IgD-negative memory B cell (primary cell): ENCODE measurements at regions not wholly inside any gene's neighbourhood (a gene's known extent, or its start where the extent isn't known, plus 50 kb on each side); places are given as distances from the start of the nearest gene placed in this dataset.

Experiments
- H3K27ac Mint-ChIP-seq, 3 donors: one replicate each; pipeline ENCODE4 v1.8.0; 2020 to 2022; ENCODE audit warnings: mild to moderate bottlenecking in 3 of 3, mixed read lengths in 3 of 3, moderate library complexity in 1 of 3
- H3K27me3 Mint-ChIP-seq: one replicate; pipeline ENCODE4 v1.8.0; 2021; ENCODE audit warnings: mixed read lengths
- H3K36me3 Mint-ChIP-seq: one replicate; pipeline ENCODE4 v1.8.0; 2020; ENCODE audit warnings: mild to moderate bottlenecking, mixed read lengths
- H3K4me1 Mint-ChIP-seq, 3 donors: one replicate each; pipeline ENCODE4 v1.8.0; 2020 to 2022; ENCODE audit warnings: mixed read lengths in 3 of 3, mild to moderate bottlenecking in 1 of 3
- H3K4me3 Mint-ChIP-seq, 4 donors: one replicate each; pipeline ENCODE4 v1.8.0; 2020 to 2022; ENCODE audit warnings: mild to moderate bottlenecking in 4 of 4, mixed read lengths in 4 of 4, moderate library complexity in 3 of 4
- H3K9me3 Mint-ChIP-seq, 3 donors: one replicate each; pipeline ENCODE4 v1.8.0; 2020 to 2021; ENCODE audit warnings: mixed read lengths in 3 of 3, mild to moderate bottlenecking in 1 of 3

GRCh38 chr2:163246135-163246534, 407.6 kb upstream of the KCNH7 start:
- H3K9me3 Mint-ChIP-seq, result peaks cover 0 to 3% (median 2%) of the 10 kb centered on the region in 3 donors

GRCh38 chr2:163236553-163236952, 398.0 kb upstream of the KCNH7 start:
- no peak overlapping the region for H3K27ac Mint-ChIP-seq
- no peaks in the 10 kb centered on the region for H3K27me3 Mint-ChIP-seq
- H3K9me3 Mint-ChIP-seq, result peaks cover 5 to 18% (median 15%) of the 10 kb centered on the region in 3 donors

More at GRCh38 chr2:163246135-163246534, 407.6 kb upstream of the KCNH7 start:
- H3K36me3 Mint-ChIP-seq, result no peaks in the 10 kb centered on the region
- no peaks in the 10 kb centered on the region for H3K4me1 Mint-ChIP-seq
- H3K27me3 Mint-ChIP-seq, result no peaks in the 10 kb centered on the region
- H3K4me3 Mint-ChIP-seq, result no peak overlapping the region
- H3K27ac Mint-ChIP-seq, result no peak overlapping the region

DNA sequence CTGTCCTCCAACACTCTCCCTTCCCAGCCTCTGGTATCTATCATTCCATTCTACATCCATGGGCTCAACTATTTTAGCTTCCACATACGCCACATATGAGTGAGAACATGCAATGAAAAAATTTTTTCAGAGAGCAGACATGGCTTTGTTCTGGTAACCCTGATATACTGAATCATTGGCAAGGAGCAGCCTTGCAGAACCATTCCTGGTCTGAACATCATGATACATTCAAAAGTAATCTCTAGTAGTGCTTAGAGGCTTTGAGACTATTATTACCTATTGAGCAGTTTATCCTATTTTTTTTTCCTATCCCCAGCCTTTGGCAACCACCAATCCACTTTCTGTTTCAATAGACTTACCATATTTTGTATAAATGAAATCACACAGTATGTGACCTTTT, 393.1 kb upstream of the KCNH7 start:
- Mint-ChIP-seq H3K9me3 (peaks cover 2 to 11% (median 3%) of the 10 kb centered on the region in 3 donors), H3K27me3 (no peaks in the 10 kb centered on the region), H3K27ac (no peak overlapping the region), H3K4me3 (no peak overlapping the region), H3K36me3 (no peaks in the 10 kb centered on the region), H3K4me1 (no peaks in the 10 kb centered on the region)

More at GRCh38 chr2:163236553-163236952, 398.0 kb upstream of the KCNH7 start:
- Mint-ChIP-seq H3K4me3 (no peak overlapping the region), H3K4me1 (no peaks in the 10 kb centered on the region), H3K36me3 (no peaks in the 10 kb centered on the region)

DNA sequence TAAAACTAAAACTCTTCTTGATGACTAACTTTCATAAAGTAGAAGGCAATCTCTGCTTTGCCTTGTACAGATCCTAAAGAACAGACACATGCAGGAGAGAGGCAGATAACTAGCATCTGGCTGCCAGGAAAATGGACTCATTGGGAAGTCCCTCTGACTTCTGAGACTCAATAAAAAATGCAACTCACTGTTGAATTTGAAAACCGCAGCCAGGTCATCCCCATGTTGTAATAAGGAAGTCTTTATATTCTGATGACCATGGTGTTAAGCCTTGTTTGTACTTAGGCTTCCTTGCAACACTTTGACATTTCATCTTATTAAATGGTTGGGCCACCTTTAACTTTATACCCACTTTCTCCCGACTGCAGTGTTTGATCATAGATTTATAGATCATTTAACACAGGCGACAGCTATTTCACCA, 375.1 kb upstream of the KCNH7 start:
- no peaks in the 10 kb centered on the region for H3K27me3 Mint-ChIP-seq
- no peak overlapping the region for H3K27ac Mint-ChIP-seq
- H3K9me3 Mint-ChIP-seq, result peaks cover 0 to 3% (median 0%) of the 10 kb centered on the region in 3 donors
- H3K4me1 Mint-ChIP-seq, result no peaks in the 10 kb centered on the region
- no peaks in the 10 kb centered on the region for H3K36me3 Mint-ChIP-seq
- no peak overlapping the region for H3K4me3 Mint-ChIP-seq

GRCh38 chr2:163210430-163210918, 371.9 kb upstream of the KCNH7 start:
- Mint-ChIP-seq H3K4me3 (no peak overlapping the region), H3K36me3 (no peaks in the 10 kb centered on the region), H3K4me1 (no peaks in the 10 kb centered on the region), H3K27ac (no peak overlapping the region), H3K9me3 (no peaks in the 10 kb centered on the region), H3K27me3 (no peaks in the 10 kb centered on the region)

DNA sequence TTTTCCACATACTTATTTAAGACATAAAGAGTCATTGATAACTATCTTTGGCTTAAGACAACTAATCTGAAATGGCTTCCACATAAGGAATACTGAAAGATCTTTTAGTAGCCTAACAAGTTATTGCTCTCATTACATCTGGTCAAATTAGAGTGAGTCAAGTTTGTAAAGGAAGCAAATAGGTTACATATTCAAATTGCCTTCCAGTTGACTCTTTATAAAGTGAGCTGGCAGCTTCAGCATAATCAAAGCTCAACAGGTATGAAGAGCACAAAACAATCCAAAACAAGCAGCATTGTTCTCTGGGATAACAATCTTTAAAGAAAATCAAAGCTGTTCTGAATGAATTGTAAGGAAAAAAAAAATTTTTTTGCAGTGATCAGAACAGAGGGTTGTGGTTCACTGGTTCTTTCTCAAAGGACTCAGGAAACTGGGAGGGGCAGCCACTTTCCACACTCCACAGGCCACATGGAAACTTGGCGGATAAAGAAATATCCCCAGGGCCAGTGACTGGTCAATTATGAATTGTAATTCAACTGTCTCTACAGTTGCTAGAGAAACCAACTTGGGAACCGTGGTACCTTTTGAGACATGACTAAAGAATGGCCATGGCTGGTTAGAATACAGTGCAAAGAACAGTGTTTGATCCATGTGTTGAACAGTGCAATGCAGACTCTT, 369.3 kb upstream of the KCNH7 start:
- no peaks in the 10 kb centered on the region for H3K27me3 Mint-ChIP-seq
- H3K27ac Mint-ChIP-seq, result no peak overlapping the region
- H3K4me3 Mint-ChIP-seq, result no peak overlapping the region
- no peaks in the 10 kb centered on the region for H3K4me1 Mint-ChIP-seq
- H3K9me3 Mint-ChIP-seq, result no peaks in the 10 kb centered on the region
- no peaks in the 10 kb centered on the region for H3K36me3 Mint-ChIP-seq

- no peaks in the 10 kb centered on the region for H3K9me3 Mint-ChIP-seq
- H3K27ac Mint-ChIP-seq, result no peak overlapping the region
- no peaks in the 10 kb centered on the region for H3K27me3 Mint-ChIP-seq
- no peak overlapping the region for H3K4me3 Mint-ChIP-seq
- H3K36me3 Mint-ChIP-seq, result no peaks in the 10 kb centered on the region
- H3K4me1 Mint-ChIP-seq, result no peaks in the 10 kb centered on the region
Observed at GRCh38 chr2:163205589-163206254, 367.2 kb upstream of the KCNH7 start.

GRCh38 chr2:163200741-163201140, 362.2 kb upstream of the KCNH7 start:
- Mint-ChIP-seq H3K27me3 (no peaks in the 10 kb centered on the region), H3K4me3 (no peak overlapping the region), H3K4me1 (no peaks in the 10 kb centered on the region)

DNA sequence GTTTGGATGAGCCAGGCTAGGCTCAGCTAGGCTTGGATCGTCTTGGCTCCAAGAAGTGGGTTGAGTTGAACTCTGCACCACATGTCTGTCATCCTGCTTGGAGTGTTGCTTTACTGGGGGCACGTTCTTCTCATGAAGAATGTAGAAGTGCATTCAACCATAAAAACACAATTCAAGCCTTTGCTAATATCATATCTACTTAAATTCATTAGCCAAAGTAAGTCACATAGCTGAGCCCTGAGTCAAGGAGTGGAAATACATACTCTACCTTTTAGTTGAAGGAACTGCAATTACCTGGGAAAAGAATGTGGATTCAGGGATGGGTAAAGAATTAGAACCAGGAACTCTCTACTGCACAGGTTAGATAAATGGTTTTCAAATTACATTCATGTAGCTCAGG, 360.4 kb upstream of the KCNH7 start:
- H3K36me3 Mint-ChIP-seq, result no peaks in the 10 kb centered on the region
- H3K27me3 Mint-ChIP-seq, result no peaks in the 10 kb centered on the region
- no peak overlapping the region for H3K27ac Mint-ChIP-seq
- H3K4me3 Mint-ChIP-seq, result no peak overlapping the region
- H3K4me1 Mint-ChIP-seq, result no peaks in the 10 kb centered on the region
- H3K9me3 Mint-ChIP-seq, result no peaks in the 10 kb centered on the region

More at GRCh38 chr2:163200741-163201140, 362.2 kb upstream of the KCNH7 start:
- H3K27ac Mint-ChIP-seq, result no peak overlapping the region
- no peaks in the 10 kb centered on the region for H3K9me3 Mint-ChIP-seq
- no peaks in the 10 kb centered on the region for H3K36me3 Mint-ChIP-seq

GRCh38 chr2:163198007-163198406, 359.4 kb upstream of the KCNH7 start:
- Mint-ChIP-seq H3K27ac (no peak overlapping the region), H3K4me1 (no peaks in the 10 kb centered on the region), H3K27me3 (no peaks in the 10 kb centered on the region), H3K9me3 (no peaks in the 10 kb centered on the region), H3K36me3 (no peaks in the 10 kb centered on the region), H3K4me3 (no peak overlapping the region)

GRCh38 chr2:163191372-163191771, 352.8 kb upstream of the KCNH7 start:
- Mint-ChIP-seq H3K9me3 (no peaks in the 10 kb centered on the region), H3K4me3 (no peak overlapping the region), H3K4me1 (no peaks in the 10 kb centered on the region), H3K27me3 (no peaks in the 10 kb centered on the region), H3K36me3 (no peaks in the 10 kb centered on the region), H3K27ac (no peak overlapping the region)

DNA sequence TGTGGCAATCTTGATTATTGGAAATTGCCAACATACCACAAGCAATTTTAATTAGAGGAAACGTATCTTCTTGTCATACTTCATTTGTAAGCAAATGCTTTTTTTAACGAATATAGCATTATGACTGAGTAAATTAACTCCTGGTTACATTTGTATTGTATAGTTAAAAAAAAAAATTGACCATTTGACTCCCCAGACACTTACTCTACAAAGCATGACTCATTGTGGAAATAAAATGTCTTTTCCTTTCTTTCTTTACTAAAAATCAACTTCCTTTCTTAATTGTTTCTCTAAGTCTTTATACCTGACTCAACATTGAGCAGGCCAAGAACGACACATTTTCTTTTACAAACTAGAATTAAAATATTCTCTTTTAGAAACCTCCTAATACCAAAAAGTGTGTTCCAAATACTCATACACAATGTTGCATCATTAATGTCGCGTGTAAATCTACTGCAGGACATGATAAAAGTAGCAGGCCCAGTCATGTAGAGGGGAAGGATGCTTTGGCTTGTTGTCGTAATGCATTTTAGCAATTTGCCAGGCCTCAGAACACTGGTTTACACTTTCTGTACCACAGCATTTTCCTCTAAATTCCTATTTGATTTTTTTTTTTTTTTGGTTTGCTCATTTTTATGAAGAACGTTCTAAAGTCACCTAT, 349.6 kb upstream of the KCNH7 start:
- no peaks in the 10 kb centered on the region for H3K9me3 Mint-ChIP-seq
- no peaks in the 10 kb centered on the region for H3K4me1 Mint-ChIP-seq
- H3K36me3 Mint-ChIP-seq, result no peaks in the 10 kb centered on the region
- H3K27me3 Mint-ChIP-seq, result no peaks in the 10 kb centered on the region
- no peak overlapping the region for H3K4me3 Mint-ChIP-seq
- H3K27ac Mint-ChIP-seq, result no peak overlapping the region

DNA sequence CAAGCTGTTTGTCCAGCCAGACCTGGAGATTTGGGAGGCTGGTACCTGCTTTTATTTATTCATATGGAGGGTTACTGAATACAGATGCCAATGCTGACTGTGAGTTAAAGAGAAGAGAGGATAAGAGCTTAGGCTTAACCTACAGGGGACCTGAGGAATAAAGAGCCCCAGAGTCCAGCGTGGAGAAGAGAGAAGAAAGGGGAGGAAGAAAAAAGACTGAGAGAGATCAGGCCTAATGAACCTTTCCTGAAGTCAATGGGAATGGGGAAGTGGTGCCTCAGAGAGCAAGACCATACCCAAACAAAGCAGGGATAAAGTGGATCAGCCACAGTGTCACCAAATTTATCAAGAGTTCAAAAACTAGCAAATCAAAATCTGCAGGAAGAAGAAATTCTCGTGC, 348.6 kb upstream of the KCNH7 start:
- Mint-ChIP-seq H3K4me1 (no peaks in the 10 kb centered on the region), H3K27ac (no peak overlapping the region), H3K36me3 (no peaks in the 10 kb centered on the region), H3K4me3 (no peak overlapping the region), H3K9me3 (no peaks in the 10 kb centered on the region), H3K27me3 (no peaks in the 10 kb centered on the region)

GRCh38 chr2:163185160-163185559, 346.6 kb upstream of the KCNH7 start:
- no peaks in the 10 kb centered on the region for H3K9me3 Mint-ChIP-seq
- H3K4me3 Mint-ChIP-seq, result no peak overlapping the region
- H3K4me1 Mint-ChIP-seq, result no peaks in the 10 kb centered on the region
- H3K27me3 Mint-ChIP-seq, result no peaks in the 10 kb centered on the region
- no peak overlapping the region for H3K27ac Mint-ChIP-seq
- no peaks in the 10 kb centered on the region for H3K36me3 Mint-ChIP-seq

DNA sequence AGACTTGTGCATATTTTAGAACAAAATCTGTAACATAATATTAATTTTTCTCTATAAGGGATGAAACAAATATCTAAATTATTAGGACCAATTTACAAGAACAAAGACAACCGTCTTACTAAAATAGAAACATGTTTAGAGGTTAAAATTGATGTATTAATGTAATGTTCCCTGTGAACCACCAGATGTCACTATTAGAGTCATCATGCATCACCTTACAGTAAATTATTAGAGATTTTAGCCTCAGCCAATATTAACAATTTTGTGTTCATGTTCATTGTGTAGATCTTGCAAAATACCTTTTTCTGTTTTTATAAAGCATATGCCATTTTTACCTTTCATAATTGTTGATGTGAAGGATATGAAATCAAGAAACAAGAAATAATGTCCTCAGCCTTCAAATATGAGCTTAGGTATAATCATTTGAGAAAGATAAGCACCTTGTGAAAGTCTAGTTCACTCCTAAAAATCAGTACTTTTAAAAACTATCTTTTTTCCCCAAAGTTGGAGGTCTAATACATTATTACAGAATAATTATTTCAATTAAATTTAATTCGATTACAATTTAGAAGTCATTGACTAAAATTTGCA, 344.3 kb upstream of the KCNH7 start:
- Mint-ChIP-seq H3K27me3 (no peaks in the 10 kb centered on the region), H3K36me3 (no peaks in the 10 kb centered on the region), H3K27ac (no peak overlapping the region), H3K4me1 (no peaks in the 10 kb centered on the region), H3K9me3 (no peaks in the 10 kb centered on the region), H3K4me3 (no peak overlapping the region)
